ENCODE measurements at regions not wholly inside any gene's neighbourhood (a gene's known extent, or its start where the extent isn't known, plus 50 kb on each side); places are given as distances from the start of the nearest gene placed in this dataset.
A peak's percentile ranks its signal among the peaks of the same experiment; 100 is the strongest.

GRCh38 chr10:113309791-113310190 lies 243.1 kb upstream of the HABP2 start:
- no peaks in the 10 kb centered on the region for H3K27me3 Mint-ChIP-seq (ENCODE audit: unreplicated experiment)
- no peak overlapping the region for H3K4me3 Mint-ChIP-seq (ENCODE audit: unreplicated experiment)
- DNase-seq (ENCODE audit: extremely low spot score, unreplicated experiment) = no peak
- TF ChIP-seq, protein P1, sequence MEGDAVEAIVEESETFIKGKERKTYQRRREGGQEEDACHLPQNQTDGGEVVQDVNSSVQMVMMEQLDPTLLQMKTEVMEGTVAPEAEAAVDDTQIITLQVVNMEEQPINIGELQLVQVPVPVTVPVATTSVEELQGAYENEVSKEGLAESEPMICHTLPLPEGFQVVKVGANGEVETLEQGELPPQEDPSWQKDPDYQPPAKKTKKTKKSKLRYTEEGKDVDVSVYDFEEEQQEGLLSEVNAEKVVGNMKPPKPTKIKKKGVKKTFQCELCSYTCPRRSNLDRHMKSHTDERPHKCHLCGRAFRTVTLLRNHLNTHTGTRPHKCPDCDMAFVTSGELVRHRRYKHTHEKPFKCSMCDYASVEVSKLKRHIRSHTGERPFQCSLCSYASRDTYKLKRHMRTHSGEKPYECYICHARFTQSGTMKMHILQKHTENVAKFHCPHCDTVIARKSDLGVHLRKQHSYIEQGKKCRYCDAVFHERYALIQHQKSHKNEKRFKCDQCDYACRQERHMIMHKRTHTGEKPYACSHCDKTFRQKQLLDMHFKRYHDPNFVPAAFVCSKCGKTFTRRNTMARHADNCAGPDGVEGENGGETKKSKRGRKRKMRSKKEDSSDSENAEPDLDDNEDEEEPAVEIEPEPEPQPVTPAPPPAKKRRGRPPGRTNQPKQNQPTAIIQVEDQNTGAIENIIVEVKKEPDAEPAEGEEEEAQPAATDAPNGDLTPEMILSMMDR (IDR thresholded peaks at IDR 0.05) = no peak
- H3K9me3 Mint-ChIP-seq (ENCODE audit: unreplicated experiment) = no peaks in the 10 kb centered on the region
- H3K27ac Mint-ChIP-seq (ENCODE audit: unreplicated experiment) = no peak overlapping the region
- peaks cover 2% of the 10 kb centered on the region for H3K36me3 Mint-ChIP-seq (ENCODE audit: unreplicated experiment)
- H3K4me1 Mint-ChIP-seq (ENCODE audit: unreplicated experiment) = peaks cover 14% of the 10 kb centered on the region

DNA sequence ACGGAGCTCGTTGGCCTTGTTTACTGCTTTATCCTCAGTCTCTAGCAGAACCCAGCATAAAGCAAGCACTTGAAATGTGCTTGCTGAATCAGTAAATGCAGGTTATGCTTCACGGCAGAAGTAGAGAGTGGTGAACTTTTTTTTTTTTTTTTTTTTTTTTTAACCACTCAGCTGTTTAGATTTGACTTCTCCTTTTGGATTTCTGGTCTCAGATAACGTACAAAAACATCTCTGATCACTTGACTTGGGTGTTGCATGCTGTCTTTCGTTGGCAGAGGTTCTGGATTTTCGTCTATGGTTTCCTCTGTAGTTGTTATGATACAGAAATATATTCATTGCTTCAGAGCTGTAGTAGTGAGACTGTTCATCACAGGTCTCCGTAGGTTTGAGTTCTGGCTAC lies 242.5 kb upstream of the HABP2 start:
- H3K27me3 Mint-ChIP-seq (ENCODE audit: unreplicated experiment) = no peaks in the 10 kb centered on the region
- no peak overlapping the region for H3K27ac Mint-ChIP-seq (ENCODE audit: unreplicated experiment)
- TF ChIP-seq, protein P1 (IDR thresholded peaks at IDR 0.05) = no peak
- no peak overlapping the region for H3K4me3 Mint-ChIP-seq (ENCODE audit: unreplicated experiment)
- peaks cover 2% of the 10 kb centered on the region for H3K36me3 Mint-ChIP-seq (ENCODE audit: unreplicated experiment)
- H3K4me1 Mint-ChIP-seq (ENCODE audit: unreplicated experiment) = peaks cover 8% of the 10 kb centered on the region
- H3K9me3 Mint-ChIP-seq (ENCODE audit: unreplicated experiment) = no peaks in the 10 kb centered on the region
- no peak for DNase-seq (ENCODE audit: extremely low spot score, unreplicated experiment)

GRCh38 chr10:113313048-113313602 lies 239.7 kb upstream of the HABP2 start:
- TF ChIP-seq, protein P1 (IDR thresholded peaks at IDR 0.05) = no peak
- DNase-seq (ENCODE audit: extremely low spot score, unreplicated experiment) = no peak
- no peak overlapping the region for H3K27ac Mint-ChIP-seq (ENCODE audit: unreplicated experiment)

DNA sequence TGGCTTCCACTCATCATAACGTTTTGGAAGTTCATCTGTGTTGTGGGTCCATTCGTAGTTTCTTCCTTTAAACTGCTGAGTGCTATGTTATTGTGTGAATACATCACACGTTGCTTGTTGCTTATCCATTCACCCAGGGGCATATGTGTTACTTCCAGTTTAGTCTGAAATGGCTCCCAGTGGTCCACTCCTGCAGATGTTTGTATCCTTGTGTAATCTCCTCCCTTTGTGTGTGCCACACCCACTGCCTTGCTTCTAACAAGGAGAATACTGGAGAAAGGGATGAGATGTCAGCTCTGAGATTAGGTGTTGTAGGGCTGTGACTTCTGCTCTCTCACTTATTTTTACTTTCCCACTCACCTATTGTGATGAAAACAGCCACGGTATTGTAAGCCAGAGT lies 239.1 kb upstream of the HABP2 start:
- DNase-seq (ENCODE audit: extremely low spot score, unreplicated experiment) = no peak
- H3K27ac Mint-ChIP-seq (ENCODE audit: unreplicated experiment) = no peak overlapping the region
- H3K9me3 Mint-ChIP-seq (ENCODE audit: unreplicated experiment) = no peaks in the 10 kb centered on the region
- TF ChIP-seq, protein P1 (IDR thresholded peaks at IDR 0.05) = no peak
- H3K4me1 Mint-ChIP-seq (ENCODE audit: unreplicated experiment) = peaks cover 6% of the 10 kb centered on the region
- no peak overlapping the region for H3K4me3 Mint-ChIP-seq (ENCODE audit: unreplicated experiment)
- H3K27me3 Mint-ChIP-seq (ENCODE audit: unreplicated experiment) = no peaks in the 10 kb centered on the region
- peaks cover 2% of the 10 kb centered on the region for H3K36me3 Mint-ChIP-seq (ENCODE audit: unreplicated experiment)

More at GRCh38 chr10:113313048-113313602, 239.7 kb upstream of the HABP2 start:
- no peaks in the 10 kb centered on the region for H3K9me3 Mint-ChIP-seq (ENCODE audit: unreplicated experiment)
- no peaks in the 10 kb centered on the region for H3K27me3 Mint-ChIP-seq (ENCODE audit: unreplicated experiment)
- peaks cover 2% of the 10 kb centered on the region for H3K36me3 Mint-ChIP-seq (ENCODE audit: unreplicated experiment)
- H3K4me3 Mint-ChIP-seq (ENCODE audit: unreplicated experiment) = no peak overlapping the region
- H3K4me1 Mint-ChIP-seq (ENCODE audit: unreplicated experiment) = peaks cover 6% of the 10 kb centered on the region

DNA sequence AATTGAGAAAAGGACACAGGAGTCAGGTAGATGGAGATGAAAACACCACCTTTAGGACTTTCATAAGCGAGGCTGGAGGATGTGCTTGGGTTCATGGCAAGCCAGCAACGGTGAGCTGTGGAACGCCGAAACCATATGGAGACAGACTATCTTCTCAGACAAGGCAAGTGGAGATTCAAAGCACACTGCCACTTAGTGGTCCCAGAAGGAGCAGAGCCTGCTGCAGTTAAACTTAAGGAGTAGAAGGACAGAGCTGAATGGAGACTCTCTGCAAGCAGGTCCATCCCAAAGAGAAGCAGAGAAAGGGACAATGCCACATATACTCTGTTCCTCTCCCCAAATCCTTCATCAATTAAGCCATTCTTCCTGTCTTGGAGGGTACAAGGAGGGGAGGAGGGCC lies 236.3 kb upstream of the HABP2 start:
- no peak overlapping the region for H3K27ac Mint-ChIP-seq (ENCODE audit: unreplicated experiment)
- TF ChIP-seq, protein P1 (IDR thresholded peaks at IDR 0.05) = peak; percentile 18
- peaks cover 30% of the 10 kb centered on the region for H3K4me1 Mint-ChIP-seq (ENCODE audit: unreplicated experiment)

More for the DNA sequence above, 236.3 kb upstream of the HABP2 start:
- H3K36me3 Mint-ChIP-seq (ENCODE audit: unreplicated experiment) = peaks cover 2% of the 10 kb centered on the region
- no peaks in the 10 kb centered on the region for H3K27me3 Mint-ChIP-seq (ENCODE audit: unreplicated experiment)
- H3K4me3 Mint-ChIP-seq (ENCODE audit: unreplicated experiment) = no peak overlapping the region
- no peak for DNase-seq (ENCODE audit: extremely low spot score, unreplicated experiment)
- no peaks in the 10 kb centered on the region for H3K9me3 Mint-ChIP-seq (ENCODE audit: unreplicated experiment)

All from osteocyte (in vitro differentiated cells).